ENCODE measurements at regions not wholly inside any gene's neighbourhood (a gene's known extent, or its start where the extent isn't known, plus 50 kb on each side); places are given as distances from the start of the nearest gene placed in this dataset.
A peak's percentile ranks its signal among the peaks of the same experiment; 100 is the strongest.

- WGBS, 2 donors: 77 to 78% methylated on average over 6 of the region's 6 CpGs
- TF ChIP-seq, protein P1, sequence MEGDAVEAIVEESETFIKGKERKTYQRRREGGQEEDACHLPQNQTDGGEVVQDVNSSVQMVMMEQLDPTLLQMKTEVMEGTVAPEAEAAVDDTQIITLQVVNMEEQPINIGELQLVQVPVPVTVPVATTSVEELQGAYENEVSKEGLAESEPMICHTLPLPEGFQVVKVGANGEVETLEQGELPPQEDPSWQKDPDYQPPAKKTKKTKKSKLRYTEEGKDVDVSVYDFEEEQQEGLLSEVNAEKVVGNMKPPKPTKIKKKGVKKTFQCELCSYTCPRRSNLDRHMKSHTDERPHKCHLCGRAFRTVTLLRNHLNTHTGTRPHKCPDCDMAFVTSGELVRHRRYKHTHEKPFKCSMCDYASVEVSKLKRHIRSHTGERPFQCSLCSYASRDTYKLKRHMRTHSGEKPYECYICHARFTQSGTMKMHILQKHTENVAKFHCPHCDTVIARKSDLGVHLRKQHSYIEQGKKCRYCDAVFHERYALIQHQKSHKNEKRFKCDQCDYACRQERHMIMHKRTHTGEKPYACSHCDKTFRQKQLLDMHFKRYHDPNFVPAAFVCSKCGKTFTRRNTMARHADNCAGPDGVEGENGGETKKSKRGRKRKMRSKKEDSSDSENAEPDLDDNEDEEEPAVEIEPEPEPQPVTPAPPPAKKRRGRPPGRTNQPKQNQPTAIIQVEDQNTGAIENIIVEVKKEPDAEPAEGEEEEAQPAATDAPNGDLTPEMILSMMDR (IDR thresholded peaks at IDR 0.05): no peak
- no peak for TF ChIP-seq POLR2A (IDR thresholded peaks at IDR 0.05)
These were observed 113.1 kb upstream of the SMIM23 start for GRCh38 chr5:171672556-171672955.

GRCh38 chr5:171673328-171673727 lies 112.3 kb upstream of the SMIM23 start:
- Histone ChIP-seq H3K27me3 (no peaks in the 10 kb centered on the region), H3K36me3 (replicated peaks in 1 of 2; ENCODE audit: insufficient read depth in 1 of 2, low read depth in 2 of 2) (no peaks in the 10 kb centered on the region), H3K4me3 (no peak overlapping the region), H3K27ac (no peak overlapping the region), H3K4me1 (no peaks in the 10 kb centered on the region), H3K9me3 (no peaks in the 10 kb centered on the region)
- intact Hi-C loops (cut with DNase I): no loop called here
- DNase-seq (peak in 1 of 4 donors; percentile 23), ATAC-seq (no peak)
- WGBS, 2 donors: 35 to 58% methylated on average over 1 of the region's 1 CpG
- no peak for TF ChIP-seq POLR2A (IDR thresholded peaks at IDR 0.05)
- TF ChIP-seq, protein P1 (IDR thresholded peaks at IDR 0.05): no peak

More at GRCh38 chr5:171672556-171672955, 113.1 kb upstream of the SMIM23 start:
- no peaks in the 10 kb centered on the region for H3K27me3 ChIP-seq
- no peak overlapping the region for H3K4me3 ChIP-seq
- DNase-seq (no peak), ATAC-seq (no peak)
- intact Hi-C loops (cut with DNase I): no loop called here
- H3K27ac ChIP-seq: no peak overlapping the region
- no peaks in the 10 kb centered on the region for H3K36me3 ChIP-seq (replicated peaks in 1 of 2; ENCODE audit: insufficient read depth in 1 of 2, low read depth in 2 of 2)
- peaks cover under 1% of the 10 kb centered on the region for H3K4me1 ChIP-seq
- H3K9me3 ChIP-seq: no peaks in the 10 kb centered on the region

GRCh38 chr5:171673840-171674239 lies 111.8 kb upstream of the SMIM23 start:
- H3K27me3 ChIP-seq: no peaks in the 10 kb centered on the region
- intact Hi-C loops (cut with DNase I): no loop called here
- TF ChIP-seq POLR2A (IDR thresholded peaks at IDR 0.05): no peak
- TF ChIP-seq, protein P1 (IDR thresholded peaks at IDR 0.05): no peak

DNA sequence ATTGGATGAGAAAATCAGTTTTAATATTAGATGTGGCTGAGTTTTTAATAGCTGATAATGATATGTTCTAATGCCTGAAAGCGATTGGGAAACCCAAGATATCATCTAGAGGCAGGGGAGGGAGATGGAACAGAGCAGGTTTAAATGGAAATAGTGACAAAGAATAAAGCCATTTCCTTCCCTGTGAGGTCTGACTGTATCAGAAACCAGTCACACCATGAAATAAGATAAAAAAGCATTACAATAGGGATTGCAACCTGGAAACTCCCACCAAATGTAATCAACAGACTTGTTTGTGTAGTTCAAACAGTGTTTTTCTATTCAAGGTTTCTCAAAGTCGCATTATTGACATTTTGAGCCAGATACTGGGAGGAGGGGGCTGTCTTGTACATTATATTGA lies 110.1 kb upstream of the SMIM23 start:
- no peaks in the 10 kb centered on the region for H3K36me3 ChIP-seq (replicated peaks in 1 of 2; ENCODE audit: insufficient read depth in 1 of 2, low read depth in 2 of 2)
- DNase-seq (no peak), ATAC-seq (no peak)
- intact Hi-C loops (cut with DNase I): no loop called here
- H3K27me3 ChIP-seq: no peaks in the 10 kb centered on the region
- no peaks in the 10 kb centered on the region for H3K9me3 ChIP-seq
- 38 to 39% methylated on average over 2 of the region's 2 CpGs for WGBS, 2 donors
- no peak overlapping the region for H3K27ac ChIP-seq
- H3K4me3 ChIP-seq: no peak overlapping the region
- no peaks in the 10 kb centered on the region for H3K4me1 ChIP-seq
- no peak for TF ChIP-seq POLR2A (IDR thresholded peaks at IDR 0.05)
- TF ChIP-seq, protein P1 (IDR thresholded peaks at IDR 0.05): no peak

More at GRCh38 chr5:171673840-171674239, 111.8 kb upstream of the SMIM23 start:
- Histone ChIP-seq H3K9me3 (no peaks in the 10 kb centered on the region), H3K27ac (no peak overlapping the region), H3K36me3 (replicated peaks in 1 of 2; ENCODE audit: insufficient read depth in 1 of 2, low read depth in 2 of 2) (no peaks in the 10 kb centered on the region), H3K4me1 (no peaks in the 10 kb centered on the region), H3K4me3 (no peak overlapping the region)
- no peak for ATAC-seq
- DNase-seq: no peak

DNA sequence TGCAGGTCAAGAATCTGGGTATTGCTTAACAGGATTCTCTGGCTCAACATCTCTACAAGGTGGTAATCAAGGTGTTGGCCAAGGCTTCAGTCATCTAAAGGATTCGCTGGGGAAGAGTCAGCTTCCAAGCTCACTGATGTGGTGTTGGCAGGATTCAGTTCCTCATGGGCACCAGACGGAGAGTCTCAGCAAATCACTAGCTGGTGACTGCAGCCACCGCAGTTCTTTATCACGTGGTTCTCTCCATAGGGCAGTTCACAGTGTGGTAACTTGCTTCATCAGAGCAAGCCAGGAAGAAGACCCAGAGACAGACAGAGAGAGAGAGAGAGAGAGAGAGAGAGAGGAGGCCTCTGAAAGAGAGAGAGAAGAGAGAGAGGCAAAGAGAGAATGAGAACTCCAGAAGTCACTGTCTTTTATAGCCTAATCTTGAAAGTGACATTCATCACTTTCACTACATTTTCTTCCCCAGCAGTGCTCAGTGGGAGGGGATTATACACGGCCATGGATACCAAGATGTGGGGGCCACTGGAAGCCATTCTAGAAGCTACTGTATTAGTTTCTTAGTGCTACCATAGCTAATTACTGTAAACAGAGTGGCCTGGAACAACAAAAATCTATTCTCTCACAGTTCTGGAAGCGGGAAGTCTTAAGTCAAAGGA lies 109.2 kb upstream of the SMIM23 start:
- intact Hi-C loops (cut with DNase I): no loop called here
- Histone ChIP-seq H3K4me1 (no peaks in the 10 kb centered on the region), H3K27ac (no peak overlapping the region), H3K9me3 (no peaks in the 10 kb centered on the region), H3K36me3 (replicated peaks in 1 of 2; ENCODE audit: insufficient read depth in 1 of 2, low read depth in 2 of 2) (no peaks in the 10 kb centered on the region), H3K4me3 (no peak overlapping the region), H3K27me3 (no peaks in the 10 kb centered on the region)
- WGBS, 2 donors: 58 to 82% methylated on average over 5 to 6 of the region's 6 CpGs
- ATAC-seq: no peak
- DNase-seq: peak in 1 of 4 donors; percentile 52
- no peak for TF ChIP-seq POLR2A (IDR thresholded peaks at IDR 0.05)
- TF ChIP-seq, protein P1 (IDR thresholded peaks at IDR 0.05): no peak

Data from body of pancreas (tissue), 4 donors.